GM13977 (cell line): ENCODE measurements at regions not wholly inside any gene's neighbourhood (a gene's known extent, or its start where the extent isn't known, plus 50 kb on each side); places are given as distances from the start of the nearest gene placed in this dataset.

Experiments
- DNase-seq: peaks from one replicate; pipeline ENCODE4 v3.0.0; 2012; ENCODE audit warnings: low spot score
- CTCF ChIP-seq: IDR thresholded peaks from 2 replicates; pipeline ENCODE4 v1.5.1; 2012; ENCODE audit warnings: mild to moderate bottlenecking, control low read depth; ENCODE audit not compliant: insufficient read depth; ENCODE audit errors: extremely low read depth, missing control alignments
- in situ Hi-C: fragments of 300-500 bp; cut with MboI; formaldehyde crosslinking; loops from one replicate; pipeline ENCODE4 v1.12.0; 2022; ENCODE audit warnings: low sequenced_read_pairs, low pct_unique_long_range_greater_than_20kb, mixed read lengths, inconsistent platforms; ENCODE audit not compliant: unreplicated experiment

- TF ChIP-seq CTCF: no peak
- in situ Hi-C loops: no loop called here
- no peak for DNase-seq
Measured at GRCh38 chr14:56026506-56026905, 91.7 kb upstream of the PELI2 start.

DNA sequence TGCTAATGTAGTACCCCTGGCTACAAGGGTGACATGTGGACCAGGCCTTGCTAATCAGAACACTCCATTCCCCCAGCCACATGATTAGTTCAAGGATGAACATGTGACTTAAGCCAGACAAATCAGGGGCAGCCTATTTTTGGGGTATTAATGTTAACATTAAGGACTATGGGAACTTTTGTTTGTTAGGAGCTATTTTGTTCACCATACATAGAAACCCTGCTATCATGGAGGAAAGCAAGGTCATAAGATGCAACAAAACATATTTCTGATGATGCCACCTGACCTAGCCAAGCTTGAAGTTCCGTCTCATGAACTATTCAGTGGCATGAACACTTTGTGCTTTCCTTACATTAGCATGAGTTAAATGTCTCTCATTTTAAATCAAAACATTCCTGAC, 90.8 kb upstream of the PELI2 start:
- no peak for TF ChIP-seq CTCF
- no peak for DNase-seq
- in situ Hi-C loops: no loop called here

- no peak for DNase-seq
- no peak for TF ChIP-seq CTCF
- in situ Hi-C loops: no loop called here
Measured at GRCh38 chr14:56027916-56028712, 90.1 kb upstream of the PELI2 start.

- in situ Hi-C loops: no loop called here
- no peak for TF ChIP-seq CTCF
- no peak for DNase-seq
Measured at GRCh38 chr14:56036353-56036752, 81.9 kb upstream of the PELI2 start.

GRCh38 chr14:56040121-56040520, 78.1 kb upstream of the PELI2 start:
- no peak for TF ChIP-seq CTCF
- in situ Hi-C loops: no loop called here
- DNase-seq: no peak

- TF ChIP-seq CTCF: no peak
- no peak for DNase-seq
- in situ Hi-C loops: no loop called here
Measured at GRCh38 chr14:56044196-56044595, 74.0 kb upstream of the PELI2 start.

- TF ChIP-seq CTCF: no peak
- DNase-seq: no peak
- in situ Hi-C loops: no loop called here
Measured at GRCh38 chr14:56046546-56046945, 71.7 kb upstream of the PELI2 start.
